Parathyroid adenoma (tissue), 2 donors: ENCODE measurements at regions not wholly inside any gene's neighbourhood (a gene's known extent, or its start where the extent isn't known, plus 50 kb on each side); places are given as distances from the start of the nearest gene placed in this dataset.

ENCODE experiments used
- H2AFZ ChIP-seq: fragments of 300-600 bp; sonication (generic); one replicate; pipeline ENCODE4 v1.7.0; 2017; ENCODE audit warnings: antibody characterized with exemption, mild to moderate bottlenecking
- H3K27ac ChIP-seq: fragments of 300-600 bp; sonication (generic); one replicate; pipeline ENCODE4 v1.7.0; 2017
- H3K27me3 ChIP-seq: fragments of 300-600 bp; sonication (generic); one replicate; pipeline ENCODE4 v1.7.0; 2017; ENCODE audit warnings: low read length; ENCODE audit not compliant: control insufficient read depth, insufficient read depth
- H3K36me3 ChIP-seq: fragments of 300-600 bp; sonication (generic); one replicate; pipeline ENCODE4 v1.7.0; 2017; ENCODE audit warnings: low read length; ENCODE audit not compliant: control insufficient read depth, insufficient read depth
- H3K4me1 ChIP-seq: fragments of 300-600 bp; sonication (generic); one replicate; pipeline ENCODE4 v1.7.0; 2017; ENCODE audit warnings: control low read depth
- H3K4me2 ChIP-seq: fragments of 300-600 bp; sonication (generic); one replicate; pipeline ENCODE4 v1.7.0; 2017; ENCODE audit warnings: low read length
- H3K4me3 ChIP-seq: fragments of 300-600 bp; sonication (generic); one replicate; pipeline ENCODE4 v1.7.0; 2017; ENCODE audit warnings: low read depth, low read length
- H3K79me2 ChIP-seq: fragments of 300-600 bp; sonication (generic); one replicate; pipeline ENCODE4 v1.7.0; 2017; ENCODE audit warnings: control low read depth
- H3K9ac ChIP-seq: fragments of 300-600 bp; sonication (generic); one replicate; pipeline ENCODE4 v1.7.0; 2017; ENCODE audit warnings: mild to moderate bottlenecking
- H3K9me3 ChIP-seq: fragments of 300-600 bp; sonication (generic); one replicate; pipeline ENCODE4 v1.7.0; 2017; ENCODE audit warnings: low read length; ENCODE audit not compliant: control insufficient read depth
- CTCF ChIP-seq: fragments of 300-600 bp; sonication (generic); IDR thresholded peaks from one replicate; pipeline ENCODE4 v1.7.0; 2017; ENCODE audit warnings: antibody characterized with exemption, mild to moderate bottlenecking
- donor health status: primary hyperparathyroidism.

- Histone ChIP-seq H3K4me1 (no peaks in the 10 kb centered on the region), H3K9me3 (no peaks in the 10 kb centered on the region), H3K27me3 (no peaks in the 10 kb centered on the region), H3K27ac (no peak overlapping the region), H3K4me3 (no peak overlapping the region), H3K4me2 (no peak overlapping the region), H3K79me2 (no peaks in the 10 kb centered on the region), H3K9ac (no peak overlapping the region), H2AFZ (no peak overlapping the region), H3K36me3 (no peaks in the 10 kb centered on the region)
- TF ChIP-seq CTCF, result no peak
These were observed 99.9 kb upstream of the BNC2 start for GRCh38 chr9:16970321-16970720.

DNA sequence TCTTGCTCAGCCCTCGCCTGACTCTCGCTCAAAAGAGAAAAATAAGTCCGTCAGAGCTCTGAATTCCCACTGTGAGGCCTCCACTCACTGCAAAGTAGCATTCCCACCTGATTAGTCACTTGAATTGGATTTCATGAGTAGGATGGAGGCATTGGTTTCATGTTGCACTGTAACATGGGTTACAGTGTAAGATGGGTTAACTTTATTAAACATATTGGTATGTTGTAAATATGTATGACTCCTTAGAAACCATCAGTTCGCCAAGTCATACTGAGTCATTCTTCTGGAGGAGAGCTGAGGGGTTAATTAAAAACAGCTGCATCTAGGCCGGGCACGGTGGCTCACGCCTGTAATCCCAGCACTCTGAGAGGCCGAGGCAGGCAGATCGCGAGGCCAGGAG, 93.8 kb upstream of the BNC2 start:
- Histone ChIP-seq H3K9ac (no peak overlapping the region), H3K79me2 (no peaks in the 10 kb centered on the region), H3K4me2 (no peak overlapping the region), H3K36me3 (no peaks in the 10 kb centered on the region), H3K9me3 (no peaks in the 10 kb centered on the region), H3K27ac (no peak overlapping the region), H3K27me3 (no peaks in the 10 kb centered on the region), H3K4me3 (no peak overlapping the region), H2AFZ (no peak overlapping the region), H3K4me1 (no peaks in the 10 kb centered on the region)
- TF ChIP-seq CTCF, result no peak

DNA sequence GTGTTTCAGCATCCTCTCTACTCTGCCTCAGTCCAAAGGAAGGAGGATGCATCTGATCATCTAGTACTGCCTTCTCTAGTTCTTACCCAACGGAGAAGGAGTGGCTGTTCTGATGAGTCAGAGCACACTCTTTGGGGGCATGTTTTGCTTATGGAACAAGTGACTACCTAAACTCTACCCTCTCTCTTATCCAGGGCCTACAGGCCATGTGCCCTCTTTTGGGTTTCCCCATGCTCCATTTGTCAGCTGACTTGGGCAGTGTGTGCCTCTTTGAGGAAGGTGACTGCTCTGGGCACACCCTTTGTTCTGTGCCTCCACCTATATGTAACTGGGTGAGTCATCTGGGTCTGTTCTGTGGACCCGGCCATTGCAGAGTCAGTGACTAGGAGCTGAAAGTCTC, 89.6 kb upstream of the BNC2 start:
- no peaks in the 10 kb centered on the region for H3K36me3 ChIP-seq
- H2AFZ ChIP-seq, result no peak overlapping the region
- H3K27ac ChIP-seq, result no peak overlapping the region
- no peak for TF ChIP-seq CTCF
- H3K9me3 ChIP-seq, result no peaks in the 10 kb centered on the region
- H3K9ac ChIP-seq, result no peak overlapping the region
- no peak overlapping the region for H3K4me3 ChIP-seq
- H3K4me2 ChIP-seq, result no peak overlapping the region
- H3K27me3 ChIP-seq, result no peaks in the 10 kb centered on the region
- no peaks in the 10 kb centered on the region for H3K79me2 ChIP-seq
- H3K4me1 ChIP-seq, result no peaks in the 10 kb centered on the region

DNA sequence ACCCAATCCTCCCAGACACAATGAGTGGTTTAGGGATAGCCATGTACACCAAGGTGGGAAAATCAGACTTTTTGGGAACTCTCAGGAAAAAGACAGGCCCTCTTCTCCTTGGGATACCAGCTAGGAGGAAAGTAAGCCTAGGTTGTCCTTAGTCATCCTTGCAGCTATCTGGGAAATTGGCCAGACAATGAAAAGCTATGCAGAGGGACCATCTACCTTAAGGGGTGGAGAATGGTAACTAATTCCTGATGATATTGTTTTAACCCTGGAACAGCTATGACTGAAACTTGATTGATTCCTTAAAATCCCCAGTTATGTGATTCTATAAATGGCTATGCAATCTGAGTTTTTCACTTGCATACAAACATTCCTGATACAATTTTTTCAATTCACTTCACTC, 88.9 kb upstream of the BNC2 start:
- Histone ChIP-seq H3K4me3 (no peak overlapping the region), H3K4me1 (no peaks in the 10 kb centered on the region), H3K79me2 (no peaks in the 10 kb centered on the region), H3K4me2 (no peak overlapping the region), H3K9ac (no peak overlapping the region), H3K9me3 (no peaks in the 10 kb centered on the region), H3K36me3 (no peaks in the 10 kb centered on the region), H3K27me3 (no peaks in the 10 kb centered on the region), H3K27ac (no peak overlapping the region), H2AFZ (no peak overlapping the region)
- no peak for TF ChIP-seq CTCF

DNA sequence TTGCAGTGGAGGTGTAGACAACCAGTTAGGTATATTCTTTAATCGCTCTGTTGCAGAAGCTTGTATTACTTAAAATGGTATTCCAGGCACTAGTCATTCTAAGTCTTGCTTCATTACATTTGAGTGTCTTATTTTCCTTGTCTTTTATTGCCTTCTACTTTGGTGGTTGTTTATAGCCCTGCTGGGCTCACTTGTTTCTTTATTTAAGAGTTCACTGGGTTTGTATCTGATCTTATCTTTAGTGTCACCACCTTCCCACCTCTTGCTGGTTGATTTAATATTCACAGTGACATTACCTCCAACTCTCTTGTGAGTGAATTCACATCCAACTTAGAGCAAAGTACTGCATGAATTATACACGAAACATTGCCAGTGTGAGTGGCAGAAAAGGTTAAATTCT, 83.6 kb upstream of the BNC2 start:
- H3K9me3 ChIP-seq, result no peaks in the 10 kb centered on the region
- no peak overlapping the region for H2AFZ ChIP-seq
- no peak for TF ChIP-seq CTCF

More for the DNA sequence above, 83.6 kb upstream of the BNC2 start:
- H3K4me3 ChIP-seq, result no peak overlapping the region
- H3K4me2 ChIP-seq, result no peak overlapping the region
- H3K9ac ChIP-seq, result no peak overlapping the region
- no peak overlapping the region for H3K27ac ChIP-seq
- H3K36me3 ChIP-seq, result no peaks in the 10 kb centered on the region
- H3K27me3 ChIP-seq, result no peaks in the 10 kb centered on the region
- no peaks in the 10 kb centered on the region for H3K79me2 ChIP-seq
- H3K4me1 ChIP-seq, result no peaks in the 10 kb centered on the region
